Neural cell (in vitro differentiated cells): ENCODE measurements at regions not wholly inside any gene's neighbourhood (a gene's known extent, or its start where the extent isn't known, plus 50 kb on each side); places are given as distances from the start of the nearest gene placed in this dataset.

ENCODE experiments used
- H2AFZ ChIP-seq: fragments of 200-600, 300-800 bp; sonication (generic), shearing (Covaris generic); 2 replicates; pipeline ENCODE4 v1.6.0; 2014; ENCODE audit warnings: low read depth, mild to moderate bottlenecking, antibody characterized with exemption, low read length, moderate library complexity
- H3F3A ChIP-seq: fragments of 200-600 bp; shearing (Covaris generic); 2 replicates; pipeline ENCODE4 v1.6.1; 2016; ENCODE audit warnings: mild to moderate bottlenecking, moderate library complexity, mixed read lengths, antibody characterized with exemption, low read length; ENCODE audit not compliant: insufficient read depth, poor library complexity, severe bottlenecking
- H3K27ac ChIP-seq: fragments of 200-600, 300-800 bp; sonication (generic), shearing (Covaris generic); 2 replicates; pipeline ENCODE4 v1.5.1; 2014; ENCODE audit warnings: mild to moderate bottlenecking, low read length, moderate library complexity
- H3K27me3 ChIP-seq: fragments of 300-800, 200-600 bp; sonication (generic), shearing (Covaris generic); 2 replicates; pipeline ENCODE4 v1.6.0; 2014; ENCODE audit warnings: mild to moderate bottlenecking, low read depth, low read length, moderate library complexity; ENCODE audit not compliant: insufficient read depth
- H3K36me3 ChIP-seq: fragments of 300-800, 200-600 bp; sonication (generic), shearing (Covaris generic); 2 replicates; pipeline ENCODE4 v1.5.1; 2014; ENCODE audit warnings: mild to moderate bottlenecking, antibody characterized with exemption, low read length, moderate library complexity; ENCODE audit not compliant: insufficient read depth
- H3K4me2 ChIP-seq: fragments of 300-800, 200-600 bp; sonication (generic), shearing (Covaris generic); 2 replicates; pipeline ENCODE4 v1.6.0; 2014; ENCODE audit warnings: mild to moderate bottlenecking, low read length
- H3K4me3 ChIP-seq: fragments of 300-800, 200-600 bp; sonication (generic), shearing (Covaris generic); 2 replicates; pipeline ENCODE4 v1.5.1; 2014; ENCODE audit warnings: mild to moderate bottlenecking, low read length, moderate library complexity
- H3K79me2 ChIP-seq: fragments of 200-600 bp; shearing (Covaris generic); replicated peaks from 2 replicates; pipeline ENCODE4 v1.6.0; 2014; ENCODE audit warnings: mild to moderate bottlenecking, low read length, moderate library complexity; ENCODE audit not compliant: insufficient read depth
- H3K9ac ChIP-seq: fragments of 300-800, 200-600 bp; sonication (generic), shearing (Covaris generic); 2 replicates; pipeline ENCODE4 v1.6.1; 2016; ENCODE audit warnings: mild to moderate bottlenecking, low read length, mixed read lengths
- H3K9me2 ChIP-seq: fragments of 200-600 bp; shearing (Covaris generic); 2 replicates; pipeline ENCODE4 v1.6.1; 2016; ENCODE audit warnings: mild to moderate bottlenecking, low read length, mixed read lengths; ENCODE audit not compliant: insufficient read depth
- H3K9me3 ChIP-seq: fragments of 200-600, 300-800 bp; sonication (generic), shearing (Covaris generic); 2 replicates; pipeline ENCODE4 v1.6.1; 2016; ENCODE audit warnings: mild to moderate bottlenecking, mixed run types, low read length, moderate library complexity, mixed read lengths
- H4K20me1 ChIP-seq: fragments of 200-600 bp; shearing (Covaris generic); 2 replicates; pipeline ENCODE4 v1.6.1; 2016; ENCODE audit warnings: mild to moderate bottlenecking, mixed run types; ENCODE audit not compliant: insufficient read depth
- EP300 ChIP-seq: fragments of 450-650 bp; conservative IDR thresholded peaks from 2 replicates; pipeline ENCODE4 v1.6.1; 2014; ENCODE audit warnings: antibody characterized with exemption, mild to moderate bottlenecking, moderate library complexity; ENCODE audit not compliant: poor library complexity, severe bottlenecking
- EZH2 ChIP-seq: fragments of 200-600, 300-800 bp; shearing (Covaris generic), sonication (generic); IDR thresholded peaks from 2 replicates; pipeline ENCODE4 v1.6.1; 2014; ENCODE audit warnings: antibody characterized with exemption, low read length, borderline replicate concordance, mild to moderate bottlenecking; ENCODE audit not compliant: insufficient read depth, poor library complexity, severe bottlenecking
- MXI1 ChIP-seq: fragments of 450-650 bp; conservative IDR thresholded peaks from 2 replicates; pipeline ENCODE4 v1.6.1; 2014; ENCODE audit warnings: antibody characterized with exemption, mild to moderate bottlenecking; ENCODE audit not compliant: poor library complexity, severe bottlenecking
- POLR2AphosphoS5 ChIP-seq: IDR thresholded peaks from 2 replicates; pipeline ENCODE4 v1.6.1; 2012
- RAD21 ChIP-seq: fragments of 450-650 bp; conservative IDR thresholded peaks from 2 replicates; pipeline ENCODE4 v1.6.1; 2014; ENCODE audit warnings: antibody characterized with exemption, mild to moderate bottlenecking, moderate library complexity
- SMC3 ChIP-seq: fragments of 450-650 bp; conservative IDR thresholded peaks from 2 replicates; pipeline ENCODE4 v1.6.1; 2014; ENCODE audit warnings: antibody characterized with exemption, mild to moderate bottlenecking, moderate library complexity; ENCODE audit not compliant: poor library complexity
- TAF1 ChIP-seq: IDR thresholded peaks from 2 replicates; pipeline ENCODE4 v1.6.1; 2012; ENCODE audit warnings: low read depth
- TF ChIP-seq, protein P1 (sequence below): fragments of 450-650 bp; IDR thresholded peaks from 2 replicates; pipeline ENCODE4 v1.5.1; 2014; ENCODE audit warnings: antibody characterized with exemption, mild to moderate bottlenecking, moderate library complexity; ENCODE audit not compliant: poor library complexity, severe bottlenecking
- TF ChIP-seq, protein P2 (sequence below): IDR thresholded peaks from 2 replicates; pipeline ENCODE4 v1.6.1; 2012; ENCODE audit warnings: borderline replicate concordance

DNA sequence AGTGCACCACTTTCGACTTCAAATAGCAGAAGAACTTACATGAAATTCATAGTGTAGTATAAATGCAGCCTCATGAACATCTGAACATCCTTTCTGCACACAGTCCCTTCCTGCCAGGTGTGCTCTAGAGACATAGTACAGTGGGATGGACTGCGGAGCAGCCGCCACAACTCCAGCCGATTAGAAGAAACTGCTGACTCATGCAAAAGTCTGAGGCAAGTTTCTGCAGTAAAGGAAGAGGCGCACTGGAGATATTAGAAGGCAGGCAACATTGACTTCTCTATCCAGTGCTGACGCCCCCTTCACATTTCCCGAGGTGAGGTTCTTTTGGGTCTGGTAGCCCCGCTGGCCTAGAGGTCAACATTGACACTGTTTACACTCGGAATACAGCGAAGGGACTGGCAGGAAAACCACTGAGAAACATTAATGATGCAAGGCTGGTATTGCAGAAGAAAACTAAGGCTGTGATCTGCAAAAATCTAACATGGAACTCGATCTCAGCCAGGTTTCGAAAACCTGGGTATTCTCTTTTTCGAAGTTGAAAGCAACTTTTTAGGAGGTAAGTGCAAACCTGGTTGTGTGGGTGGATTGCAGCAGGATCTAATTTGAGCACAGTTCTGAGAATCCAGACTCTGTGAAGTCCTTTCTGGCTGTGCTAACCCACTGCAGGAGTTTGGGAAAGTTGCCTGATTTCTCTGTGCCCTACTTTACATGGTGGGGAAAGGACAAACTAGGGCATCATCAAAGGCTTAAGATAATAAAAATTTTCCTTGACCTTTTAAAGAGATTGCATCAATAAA is 90.7 kb downstream of the CDC7 start:
- Histone ChIP-seq H3K9me2 (no peaks in the 10 kb centered on the region), H3K27me3 (no peaks in the 10 kb centered on the region), H3K9ac (no peak overlapping the region), H3F3A (no peaks in the 10 kb centered on the region), H3K79me2 (no peaks in the 10 kb centered on the region), H3K4me3 (no peak overlapping the region), H2AFZ (no peak overlapping the region), H3K9me3 (no peaks in the 10 kb centered on the region), H3K36me3 (no peaks in the 10 kb centered on the region), H4K20me1 (no peaks in the 10 kb centered on the region), H3K27ac (no peak overlapping the region), H3K4me2 (no peak overlapping the region)
- no peak for TF ChIP-seq RAD21
- no peak for TF ChIP-seq TAF1
- TF ChIP-seq EZH2, result no peak
- no peak for TF ChIP-seq POLR2AphosphoS5
- no peak for TF ChIP-seq SMC3
- TF ChIP-seq, protein P1, sequence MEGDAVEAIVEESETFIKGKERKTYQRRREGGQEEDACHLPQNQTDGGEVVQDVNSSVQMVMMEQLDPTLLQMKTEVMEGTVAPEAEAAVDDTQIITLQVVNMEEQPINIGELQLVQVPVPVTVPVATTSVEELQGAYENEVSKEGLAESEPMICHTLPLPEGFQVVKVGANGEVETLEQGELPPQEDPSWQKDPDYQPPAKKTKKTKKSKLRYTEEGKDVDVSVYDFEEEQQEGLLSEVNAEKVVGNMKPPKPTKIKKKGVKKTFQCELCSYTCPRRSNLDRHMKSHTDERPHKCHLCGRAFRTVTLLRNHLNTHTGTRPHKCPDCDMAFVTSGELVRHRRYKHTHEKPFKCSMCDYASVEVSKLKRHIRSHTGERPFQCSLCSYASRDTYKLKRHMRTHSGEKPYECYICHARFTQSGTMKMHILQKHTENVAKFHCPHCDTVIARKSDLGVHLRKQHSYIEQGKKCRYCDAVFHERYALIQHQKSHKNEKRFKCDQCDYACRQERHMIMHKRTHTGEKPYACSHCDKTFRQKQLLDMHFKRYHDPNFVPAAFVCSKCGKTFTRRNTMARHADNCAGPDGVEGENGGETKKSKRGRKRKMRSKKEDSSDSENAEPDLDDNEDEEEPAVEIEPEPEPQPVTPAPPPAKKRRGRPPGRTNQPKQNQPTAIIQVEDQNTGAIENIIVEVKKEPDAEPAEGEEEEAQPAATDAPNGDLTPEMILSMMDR, result no peak
- TF ChIP-seq EP300, result no peak
- no peak for TF ChIP-seq MXI1
- TF ChIP-seq, protein P2, sequence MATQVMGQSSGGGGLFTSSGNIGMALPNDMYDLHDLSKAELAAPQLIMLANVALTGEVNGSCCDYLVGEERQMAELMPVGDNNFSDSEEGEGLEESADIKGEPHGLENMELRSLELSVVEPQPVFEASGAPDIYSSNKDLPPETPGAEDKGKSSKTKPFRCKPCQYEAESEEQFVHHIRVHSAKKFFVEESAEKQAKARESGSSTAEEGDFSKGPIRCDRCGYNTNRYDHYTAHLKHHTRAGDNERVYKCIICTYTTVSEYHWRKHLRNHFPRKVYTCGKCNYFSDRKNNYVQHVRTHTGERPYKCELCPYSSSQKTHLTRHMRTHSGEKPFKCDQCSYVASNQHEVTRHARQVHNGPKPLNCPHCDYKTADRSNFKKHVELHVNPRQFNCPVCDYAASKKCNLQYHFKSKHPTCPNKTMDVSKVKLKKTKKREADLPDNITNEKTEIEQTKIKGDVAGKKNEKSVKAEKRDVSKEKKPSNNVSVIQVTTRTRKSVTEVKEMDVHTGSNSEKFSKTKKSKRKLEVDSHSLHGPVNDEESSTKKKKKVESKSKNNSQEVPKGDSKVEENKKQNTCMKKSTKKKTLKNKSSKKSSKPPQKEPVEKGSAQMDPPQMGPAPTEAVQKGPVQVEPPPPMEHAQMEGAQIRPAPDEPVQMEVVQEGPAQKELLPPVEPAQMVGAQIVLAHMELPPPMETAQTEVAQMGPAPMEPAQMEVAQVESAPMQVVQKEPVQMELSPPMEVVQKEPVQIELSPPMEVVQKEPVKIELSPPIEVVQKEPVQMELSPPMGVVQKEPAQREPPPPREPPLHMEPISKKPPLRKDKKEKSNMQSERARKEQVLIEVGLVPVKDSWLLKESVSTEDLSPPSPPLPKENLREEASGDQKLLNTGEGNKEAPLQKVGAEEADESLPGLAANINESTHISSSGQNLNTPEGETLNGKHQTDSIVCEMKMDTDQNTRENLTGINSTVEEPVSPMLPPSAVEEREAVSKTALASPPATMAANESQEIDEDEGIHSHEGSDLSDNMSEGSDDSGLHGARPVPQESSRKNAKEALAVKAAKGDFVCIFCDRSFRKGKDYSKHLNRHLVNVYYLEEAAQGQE, result no peak

DNA sequence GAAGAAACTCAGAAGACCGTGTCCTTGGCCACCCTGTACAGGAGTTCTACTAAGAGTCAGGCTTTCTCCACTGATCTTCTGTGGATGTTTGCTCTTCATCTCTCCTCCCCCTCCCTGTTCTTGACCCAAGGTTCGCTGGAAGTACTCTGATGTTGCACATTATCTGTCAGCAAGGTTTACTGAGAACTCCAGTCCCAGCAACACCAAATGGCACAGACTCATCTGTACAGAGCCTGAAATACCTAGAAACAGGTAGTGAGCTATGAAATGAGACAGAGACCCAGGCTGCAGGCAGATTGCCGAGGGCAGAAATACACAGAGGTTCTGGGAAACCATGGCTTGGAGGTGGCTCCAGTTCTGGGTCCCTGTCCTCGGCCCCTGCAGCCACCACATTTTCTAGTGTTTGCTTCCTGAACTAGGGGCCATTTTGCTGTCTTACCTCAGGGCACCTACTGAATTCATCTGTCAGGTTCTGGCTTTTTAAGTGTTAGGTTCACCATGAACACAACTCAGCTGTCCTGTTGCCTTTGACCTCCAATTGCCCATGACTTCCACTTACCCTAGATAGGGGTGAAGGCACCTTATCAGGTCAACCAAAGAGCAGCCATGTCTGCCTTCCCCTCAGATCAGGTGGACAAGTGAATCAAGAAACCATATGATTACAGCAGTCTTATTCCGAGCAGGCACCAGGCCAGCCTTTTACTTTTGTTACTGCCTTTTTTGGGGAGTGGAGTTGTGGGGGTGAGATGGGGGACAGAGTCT is 92.2 kb downstream of the CDC7 start:
- H3K4me2 ChIP-seq, result no peak overlapping the region
- no peak overlapping the region for H3K4me3 ChIP-seq
- H3K27me3 ChIP-seq, result no peaks in the 10 kb centered on the region
- H3K9me2 ChIP-seq, result no peaks in the 10 kb centered on the region
- H3K79me2 ChIP-seq, result no peaks in the 10 kb centered on the region
- H4K20me1 ChIP-seq, result no peaks in the 10 kb centered on the region
- H3K27ac ChIP-seq, result no peak overlapping the region
- H2AFZ ChIP-seq, result no peak overlapping the region
- H3K9me3 ChIP-seq, result no peaks in the 10 kb centered on the region
- no peaks in the 10 kb centered on the region for H3K36me3 ChIP-seq
- no peak overlapping the region for H3K9ac ChIP-seq
- no peaks in the 10 kb centered on the region for H3F3A ChIP-seq
- TF ChIP-seq MXI1 (no peak), POLR2AphosphoS5 (no peak), SMC3 (no peak), RAD21 (no peak), TAF1 (no peak), EP300 (no peak), EZH2 (no peak)
- TF ChIP-seq, protein P1, result no peak
- TF ChIP-seq, protein P2, result no peak
